Gastroesophageal sphincter (tissue), 4 donors: ENCODE measurements at regions not wholly inside any gene's neighbourhood (a gene's known extent, or its start where the extent isn't known, plus 50 kb on each side); places are given as distances from the start of the nearest gene placed in this dataset.
"Not testable (repeated sequence)": the region's sequence is repeated elsewhere in the genome, so short reads cannot be mapped to it uniquely, and the experiment has no call there.

Source experiments
- ATAC-seq: fragments of 150-250 bp; one replicate; pipeline ENCODE4 v1.9.1; 2016; ENCODE audit warnings: mild to moderate bottlenecking, moderate library complexity
- H3K27ac ChIP-seq, 4 donors: fragments of 200-600 bp; sonication (generic) in 3 of 4; 1 replicate in 3 of 4; 2 replicates in 1 of 4; pipeline ENCODE4 v1.5.1; 2016 to 2019
- H3K27me3 ChIP-seq: fragments of 200-600 bp; sonication (generic); one replicate; pipeline ENCODE4 v1.5.1; 2019
- H3K36me3 ChIP-seq, 2 donors: fragments of 200-600 bp; sonication (generic); one replicate each; pipeline ENCODE4 v1.5.1; 2019; ENCODE audit warnings: control low read depth in 1 of 2
- H3K4me1 ChIP-seq, 3 donors: fragments of 200-600 bp; sonication (generic); 1 replicate in 2 of 3; 2 replicates in 1 of 3; pipeline ENCODE4 v1.5.1; 2016 to 2019; ENCODE audit warnings: control low read depth in 2 of 3
- H3K4me3 ChIP-seq, 2 donors: fragments of 200-600 bp; sonication (generic); one replicate each; pipeline ENCODE4 v1.5.1; 2019; ENCODE audit warnings: mild to moderate bottlenecking in 1 of 2, moderate library complexity in 1 of 2
- H3K9me3 ChIP-seq, 3 donors: fragments of 200-600 bp; sonication (generic); one replicate each; pipeline ENCODE4 v1.5.1; 2017 to 2019; ENCODE audit warnings: control low read depth in 2 of 3
- EP300 ChIP-seq: sonication (generic); formaldehyde crosslinking; IDR thresholded peaks from one replicate; pipeline ENCODE4 v1.6.1; 2017; ENCODE audit warnings: antibody characterized with exemption, mild to moderate bottlenecking
- POLR2A ChIP-seq, 2 donors: fragments of 450-650 bp; IDR thresholded peaks; one replicate each; pipeline ENCODE4 v1.6.1; 2017; ENCODE audit warnings: antibody characterized with exemption in 2 of 2, mild to moderate bottlenecking in 2 of 2, moderate library complexity in 1 of 2
- POLR2AphosphoS5 ChIP-seq: sonication (generic); formaldehyde crosslinking; IDR thresholded peaks from one replicate; pipeline ENCODE4 v1.6.1; 2017; ENCODE audit warnings: antibody characterized with exemption
- WGBS, 2 donors: methylation state at CpG; one replicate each; pipeline ENCODE4 v1.1.5; 2018; ENCODE audit warnings: low coverage in 1 of 2; 5-methylcytosine and 5-hydroxymethylcytosine counted together
- TF ChIP-seq, protein P1 (sequence below), 4 experiments: fragments of 200-600 bp in 2 of 4; fragments of 450-650 bp in 2 of 4; sonication (generic) in 1 of 4; IDR thresholded peaks; one replicate each; pipeline ENCODE4 v1.5.1; 2017 to 2019; ENCODE audit warnings: antibody characterized with exemption in 4 of 4, mild to moderate bottlenecking in 2 of 4, moderate library complexity in 2 of 4

DNA sequence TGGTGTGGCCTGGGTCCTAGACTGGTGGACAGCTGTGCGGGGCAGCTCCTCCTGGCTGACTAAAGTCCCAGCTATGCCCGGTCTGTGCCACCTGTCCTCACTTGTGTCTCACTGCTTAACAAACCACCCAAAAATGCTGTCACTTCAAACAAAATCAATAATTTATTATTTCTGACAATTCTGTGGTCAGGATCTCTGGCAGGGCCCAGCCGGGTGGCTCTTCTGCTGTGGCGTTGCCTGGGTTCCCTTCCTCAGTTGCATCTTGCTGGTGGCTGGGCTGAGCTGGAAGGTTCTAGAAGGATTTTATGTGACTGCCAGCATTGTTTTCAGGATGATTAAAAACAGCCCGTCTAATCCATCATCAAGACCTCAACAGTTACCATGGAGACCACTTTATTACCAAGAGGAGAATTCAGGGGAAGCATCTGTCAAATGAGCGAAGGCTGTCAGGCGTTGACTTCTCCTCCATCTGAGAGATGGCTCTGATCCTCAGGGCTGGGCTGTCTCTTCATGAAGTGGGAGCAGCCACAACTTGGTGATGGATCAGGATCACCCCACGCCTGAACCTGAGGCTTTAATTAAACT is 280.6 kb upstream of the SFSWAP start:
- 78 to 84% methylated on average over 3 to 5 of the region's 8 CpGs for WGBS, 2 donors
- peaks cover 0 to 10% (median 0%) of the 10 kb centered on the region in 3 donors for H3K9me3 ChIP-seq
- H3K27ac ChIP-seq = no peak overlapping the region
- H3K4me1 ChIP-seq = peaks cover 0 to 4% (median 0%) of the 10 kb centered on the region in 3 donors
- peaks cover 31% of the 10 kb centered on the region for H3K27me3 ChIP-seq
- no peaks in the 10 kb centered on the region for H3K36me3 ChIP-seq
- no peak for ATAC-seq
- TF ChIP-seq POLR2A (IDR thresholded peaks at IDR 0.05) (no peak), EP300 (no peak), POLR2AphosphoS5 (no peak)
- TF ChIP-seq, protein P1, sequence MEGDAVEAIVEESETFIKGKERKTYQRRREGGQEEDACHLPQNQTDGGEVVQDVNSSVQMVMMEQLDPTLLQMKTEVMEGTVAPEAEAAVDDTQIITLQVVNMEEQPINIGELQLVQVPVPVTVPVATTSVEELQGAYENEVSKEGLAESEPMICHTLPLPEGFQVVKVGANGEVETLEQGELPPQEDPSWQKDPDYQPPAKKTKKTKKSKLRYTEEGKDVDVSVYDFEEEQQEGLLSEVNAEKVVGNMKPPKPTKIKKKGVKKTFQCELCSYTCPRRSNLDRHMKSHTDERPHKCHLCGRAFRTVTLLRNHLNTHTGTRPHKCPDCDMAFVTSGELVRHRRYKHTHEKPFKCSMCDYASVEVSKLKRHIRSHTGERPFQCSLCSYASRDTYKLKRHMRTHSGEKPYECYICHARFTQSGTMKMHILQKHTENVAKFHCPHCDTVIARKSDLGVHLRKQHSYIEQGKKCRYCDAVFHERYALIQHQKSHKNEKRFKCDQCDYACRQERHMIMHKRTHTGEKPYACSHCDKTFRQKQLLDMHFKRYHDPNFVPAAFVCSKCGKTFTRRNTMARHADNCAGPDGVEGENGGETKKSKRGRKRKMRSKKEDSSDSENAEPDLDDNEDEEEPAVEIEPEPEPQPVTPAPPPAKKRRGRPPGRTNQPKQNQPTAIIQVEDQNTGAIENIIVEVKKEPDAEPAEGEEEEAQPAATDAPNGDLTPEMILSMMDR (IDR thresholded peaks at IDR 0.05) = no peak
- H3K4me3 ChIP-seq = no peak overlapping the region

DNA sequence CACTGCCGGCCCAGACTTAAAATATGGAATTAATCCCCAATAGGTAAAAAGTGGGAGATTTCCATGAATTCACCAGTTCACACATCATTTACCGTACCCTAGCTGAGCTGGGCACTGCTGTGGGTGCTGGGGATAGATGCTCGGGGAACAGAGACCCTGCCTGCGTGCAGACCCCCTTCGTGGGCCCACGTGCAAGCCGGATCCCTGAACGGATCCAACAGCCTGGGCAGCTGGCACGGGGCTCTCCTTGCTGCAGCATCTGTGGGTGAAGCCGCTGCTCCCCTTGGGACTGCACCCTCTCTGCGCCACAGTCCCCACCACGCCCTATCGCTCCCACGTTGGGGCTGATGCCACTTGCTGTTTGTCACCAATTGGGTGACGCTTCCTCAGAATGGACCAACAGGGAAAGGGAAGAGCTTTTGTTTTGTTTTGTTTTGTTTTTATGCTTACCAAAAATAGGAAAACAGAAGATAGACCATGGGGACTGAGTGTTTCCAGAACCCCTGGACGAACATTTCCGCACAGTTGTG is 279.7 kb upstream of the SFSWAP start:
- H3K4me3 ChIP-seq, ATAC-seq, H3K27ac ChIP-seq, H3K36me3 ChIP-seq, H3K4me1 ChIP-seq: not testable (repeated sequence)
- WGBS, 2 donors = 83 to 96% methylated on average over 2 to 9 of the region's 17 CpGs
- Histone ChIP-seq H3K9me3 (peaks cover 0 to 10% (median 0%) of the 10 kb centered on the region in 3 donors), H3K27me3 (peaks cover 39% of the 10 kb centered on the region)

DNA sequence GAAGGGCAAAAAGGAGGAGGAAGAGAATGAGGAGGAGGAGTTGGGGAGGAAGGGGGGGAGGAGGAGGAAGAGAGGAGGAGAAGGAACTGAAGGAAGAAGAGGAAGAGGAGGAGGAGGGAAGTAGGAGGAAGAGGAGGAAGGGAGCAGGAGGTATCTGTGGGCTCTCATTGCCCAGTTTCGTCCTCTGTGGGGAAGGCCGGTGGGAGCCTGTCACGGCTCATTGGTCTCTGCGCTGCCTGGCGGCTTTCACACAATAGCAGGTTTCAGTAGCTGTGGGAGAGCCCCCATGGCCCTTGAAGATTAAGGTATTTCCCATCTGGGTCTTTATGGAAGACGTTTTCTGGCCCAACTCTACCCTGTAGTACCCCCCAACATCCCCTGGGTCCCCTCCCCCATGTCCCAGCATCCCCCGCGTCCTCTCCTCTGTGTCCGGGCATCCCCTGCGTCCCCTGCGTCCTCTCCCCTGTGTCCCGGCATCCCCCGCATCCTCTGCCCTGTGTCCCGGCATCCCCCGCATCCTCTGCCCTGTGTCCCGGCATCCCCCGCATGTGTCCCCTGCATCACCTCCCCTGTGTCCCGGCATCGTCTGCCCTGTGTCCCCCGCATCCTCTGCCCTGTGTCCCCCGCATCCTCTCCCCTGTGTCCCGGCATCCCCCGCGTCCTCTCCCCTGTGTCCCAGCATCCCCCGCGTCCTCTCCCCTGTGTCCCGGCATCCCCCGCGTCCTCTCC is 278.2 kb upstream of the SFSWAP start:
- Histone ChIP-seq H3K9me3 (peaks cover 0 to 10% (median 0%) of the 10 kb centered on the region in 3 donors), H3K27me3 (peaks cover 50% of the 10 kb centered on the region), H3K4me3 (no peak overlapping the region), H3K4me1 (peaks cover 0 to 4% (median 0%) of the 10 kb centered on the region in 3 donors), H3K27ac (no peak overlapping the region), H3K36me3 (no peaks in the 10 kb centered on the region)
- ATAC-seq = no peak
- 57 to 59% methylated on average over 6 to 13 of the region's 29 CpGs for WGBS, 2 donors
- TF ChIP-seq, protein P1 (IDR thresholded peaks at IDR 0.05) = no peak
- TF ChIP-seq POLR2A (IDR thresholded peaks at IDR 0.05) (no peak), POLR2AphosphoS5 (no peak), EP300 (no peak)

DNA sequence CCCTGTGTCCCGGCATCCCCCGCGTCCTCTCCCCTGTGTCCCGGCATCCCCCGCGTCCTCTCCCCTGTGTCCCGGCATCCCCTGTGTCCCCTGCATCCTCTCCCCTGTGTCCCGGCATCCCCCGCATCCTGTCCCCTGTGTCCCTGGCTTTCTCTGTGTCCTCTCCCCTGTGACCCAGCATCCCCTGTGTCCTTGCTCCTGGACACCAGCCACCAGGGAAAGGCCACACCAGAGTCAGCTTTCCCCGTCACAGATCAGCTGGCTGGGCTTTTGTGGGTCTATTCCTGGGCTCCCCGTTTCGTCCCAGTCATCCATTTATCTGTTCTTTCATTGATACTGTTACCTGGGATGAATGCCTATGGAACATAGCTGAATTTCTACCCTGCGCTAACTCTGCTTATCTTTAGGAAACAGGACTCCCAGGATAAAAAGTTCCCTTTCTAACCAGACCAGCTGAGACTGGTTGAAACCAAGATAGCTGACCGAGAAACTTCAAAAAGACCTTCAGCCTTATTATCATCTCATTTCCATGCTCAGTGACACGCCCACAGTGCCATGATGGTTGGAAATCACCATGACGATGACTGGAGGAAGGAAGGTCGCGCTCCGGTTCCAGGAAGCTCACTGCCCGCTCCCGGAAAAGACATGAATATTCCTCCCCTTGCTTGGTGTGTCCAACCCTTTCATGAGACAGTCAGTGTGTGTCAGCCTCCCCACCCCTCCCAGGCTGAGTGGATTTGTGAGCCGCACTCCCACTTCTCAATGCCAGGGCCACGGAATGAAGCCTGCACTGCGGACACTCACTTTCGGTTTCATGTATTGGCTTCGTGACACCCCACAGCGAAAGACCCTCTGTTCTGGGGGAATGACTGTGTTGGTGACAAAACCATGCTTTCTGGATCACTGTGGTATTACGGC is 276.4 kb upstream of the SFSWAP start:
- Histone ChIP-seq H3K36me3 (no peaks in the 10 kb centered on the region), H3K9me3 (peaks cover 0 to 10% (median 0%) of the 10 kb centered on the region in 3 donors), H3K27me3 (peaks cover 63% of the 10 kb centered on the region), H3K4me1 (no peaks in the 10 kb centered on the region), H3K27ac (no peak overlapping the region), H3K4me3 (no peak overlapping the region)
- 55 to 74% methylated on average over 6 to 18 of the region's 28 CpGs for WGBS, 2 donors
- no peak for ATAC-seq
- TF ChIP-seq POLR2A (IDR thresholded peaks at IDR 0.05) (no peak), EP300 (no peak), POLR2AphosphoS5 (no peak)
- TF ChIP-seq, protein P1 (IDR thresholded peaks at IDR 0.05) = no peak
